HFFc6 (cell line): ENCODE measurements at regions not wholly inside any gene's neighbourhood (a gene's known extent, or its start where the extent isn't known, plus 50 kb on each side); places are given as distances from the start of the nearest gene placed in this dataset.

Experiments used
- DNase-seq: peaks from one replicate; pipeline ENCODE4 v3.0.0-alpha.2; 2018
- H3K27ac Mint-ChIP-seq: 2 replicates; pipeline ENCODE4 v1.8.0; 2020; ENCODE audit warnings: mild to moderate bottlenecking, mixed read lengths
- H3K27me3 Mint-ChIP-seq: 2 replicates; pipeline ENCODE4 v1.8.0; 2021; ENCODE audit warnings: mild to moderate bottlenecking, moderate library complexity, mixed read lengths; ENCODE audit not compliant: insufficient read depth
- H3K36me3 Mint-ChIP-seq: 2 replicates; pipeline ENCODE4 v1.8.0; 2021; ENCODE audit warnings: low read depth, mixed read lengths
- H3K4me1 Mint-ChIP-seq: 2 replicates; pipeline ENCODE4 v1.8.0; 2020; ENCODE audit warnings: low read depth, mixed read lengths
- H3K4me3 Mint-ChIP-seq: 2 replicates; pipeline ENCODE4 v1.8.0; 2020; ENCODE audit warnings: mild to moderate bottlenecking, moderate library complexity, mixed read lengths
- H3K9me3 Mint-ChIP-seq: 2 replicates; pipeline ENCODE4 v1.8.0; 2020; ENCODE audit warnings: mild to moderate bottlenecking, mixed read lengths
- TF ChIP-seq, protein P1 (sequence below): fragments of 200-600 bp; sonication (generic); IDR thresholded peaks from 2 replicates; pipeline ENCODE4 v1.5.0; 2021; ENCODE audit warnings: antibody characterized with exemption, mild to moderate bottlenecking

DNA sequence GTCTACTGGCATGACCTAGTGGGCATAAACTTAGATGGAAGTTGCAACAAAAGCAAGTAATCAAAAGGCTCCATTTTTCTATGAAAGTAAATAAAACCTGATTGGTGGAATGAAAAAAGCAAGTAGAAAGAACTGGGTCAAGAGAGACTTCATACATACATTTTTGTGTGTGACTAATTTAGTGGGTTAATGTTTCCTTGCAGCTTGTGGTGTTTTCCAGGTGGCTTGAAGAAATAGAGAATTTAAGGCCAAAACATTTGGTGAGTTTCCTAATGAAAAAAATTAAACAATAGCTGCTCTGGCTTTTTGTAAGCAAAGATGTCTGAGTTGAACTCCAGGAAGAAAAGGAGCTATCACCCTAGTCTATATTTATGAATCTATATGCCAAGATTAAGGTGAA, 71.0 kb downstream of the ZC3H11B start:
- DNase-seq, result no peak
- Mint-ChIP-seq H3K27me3 (peaks cover 3% of the 10 kb centered on the region; the same call in 1 of the 2 replicates), H3K4me1 (no peaks in the 10 kb centered on the region), H3K36me3 (peaks cover 9% of the 10 kb centered on the region; the same call in 1 of the 2 replicates), H3K4me3 (no peak overlapping the region), H3K9me3 (peaks cover 17% of the 10 kb centered on the region), H3K27ac (no peak overlapping the region)
- TF ChIP-seq, protein P1, sequence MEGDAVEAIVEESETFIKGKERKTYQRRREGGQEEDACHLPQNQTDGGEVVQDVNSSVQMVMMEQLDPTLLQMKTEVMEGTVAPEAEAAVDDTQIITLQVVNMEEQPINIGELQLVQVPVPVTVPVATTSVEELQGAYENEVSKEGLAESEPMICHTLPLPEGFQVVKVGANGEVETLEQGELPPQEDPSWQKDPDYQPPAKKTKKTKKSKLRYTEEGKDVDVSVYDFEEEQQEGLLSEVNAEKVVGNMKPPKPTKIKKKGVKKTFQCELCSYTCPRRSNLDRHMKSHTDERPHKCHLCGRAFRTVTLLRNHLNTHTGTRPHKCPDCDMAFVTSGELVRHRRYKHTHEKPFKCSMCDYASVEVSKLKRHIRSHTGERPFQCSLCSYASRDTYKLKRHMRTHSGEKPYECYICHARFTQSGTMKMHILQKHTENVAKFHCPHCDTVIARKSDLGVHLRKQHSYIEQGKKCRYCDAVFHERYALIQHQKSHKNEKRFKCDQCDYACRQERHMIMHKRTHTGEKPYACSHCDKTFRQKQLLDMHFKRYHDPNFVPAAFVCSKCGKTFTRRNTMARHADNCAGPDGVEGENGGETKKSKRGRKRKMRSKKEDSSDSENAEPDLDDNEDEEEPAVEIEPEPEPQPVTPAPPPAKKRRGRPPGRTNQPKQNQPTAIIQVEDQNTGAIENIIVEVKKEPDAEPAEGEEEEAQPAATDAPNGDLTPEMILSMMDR, result no peak

DNA sequence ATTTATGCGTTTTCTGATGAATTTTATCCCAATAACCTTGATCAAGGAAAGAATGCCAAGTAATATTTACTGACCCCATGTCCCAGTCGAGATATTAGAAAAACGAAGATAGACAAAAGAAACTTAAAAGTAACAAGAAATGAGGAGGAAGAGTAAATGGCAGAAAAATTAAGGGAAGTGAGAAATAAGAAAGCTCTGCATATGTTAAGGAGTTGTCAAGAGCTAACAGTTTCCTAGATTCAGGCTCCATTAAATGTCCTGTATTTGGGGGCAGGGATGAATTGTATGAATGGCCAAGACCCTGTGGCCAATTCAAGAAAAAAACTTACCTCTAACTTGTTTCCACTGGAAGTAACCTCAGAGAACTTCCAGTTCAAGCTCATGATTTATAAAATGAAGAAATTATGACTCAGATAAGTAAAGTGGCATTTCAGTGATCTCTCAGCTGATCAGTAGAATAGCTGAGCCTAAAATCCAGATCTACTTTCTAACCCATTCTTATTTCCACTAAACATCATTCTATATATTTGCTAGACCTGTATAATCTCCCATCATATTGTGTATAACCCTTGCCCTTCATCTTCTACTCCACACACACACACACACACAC, 73.2 kb downstream of the ZC3H11B start:
- Mint-ChIP-seq H3K4me3 (no peak overlapping the region), H3K9me3 (peaks cover 31% of the 10 kb centered on the region), H3K36me3 (peaks cover 9% of the 10 kb centered on the region; the same call in 1 of the 2 replicates), H3K27me3 (peaks cover 3% of the 10 kb centered on the region; the same call in 1 of the 2 replicates), H3K27ac (no peak overlapping the region), H3K4me1 (no peaks in the 10 kb centered on the region)
- TF ChIP-seq, protein P1, result no peak
- DNase-seq, result no peak

DNA sequence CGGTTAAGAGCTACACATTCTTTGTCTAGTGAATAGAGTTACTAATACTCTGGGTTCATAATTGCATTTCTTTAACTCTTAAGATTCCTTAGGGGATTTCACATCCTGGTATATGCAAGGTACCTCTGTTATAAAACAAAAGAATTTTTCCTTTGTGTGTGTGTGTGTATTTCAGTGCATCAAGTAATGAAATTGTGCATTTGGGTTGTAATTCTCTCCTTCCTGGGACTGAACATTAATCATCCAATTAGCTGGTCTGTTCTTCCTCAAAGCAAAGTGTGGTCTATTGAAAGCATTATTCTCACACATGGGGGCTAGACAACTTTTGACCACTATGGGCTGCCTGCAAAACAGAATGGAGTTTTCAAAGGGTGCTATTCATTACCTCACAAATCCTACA, 74.0 kb downstream of the ZC3H11B start:
- no peak overlapping the region for H3K4me3 Mint-ChIP-seq
- H3K27me3 Mint-ChIP-seq, result peaks cover 3% of the 10 kb centered on the region; the same call in 1 of the 2 replicates
- TF ChIP-seq, protein P1, result no peak
- no peaks in the 10 kb centered on the region for H3K4me1 Mint-ChIP-seq
- peaks cover under 1% of the 10 kb centered on the region; the same call in 1 of the 2 replicates for H3K36me3 Mint-ChIP-seq
- peaks cover 26% of the 10 kb centered on the region for H3K9me3 Mint-ChIP-seq
- no peak for DNase-seq
- H3K27ac Mint-ChIP-seq, result no peak overlapping the region

DNA sequence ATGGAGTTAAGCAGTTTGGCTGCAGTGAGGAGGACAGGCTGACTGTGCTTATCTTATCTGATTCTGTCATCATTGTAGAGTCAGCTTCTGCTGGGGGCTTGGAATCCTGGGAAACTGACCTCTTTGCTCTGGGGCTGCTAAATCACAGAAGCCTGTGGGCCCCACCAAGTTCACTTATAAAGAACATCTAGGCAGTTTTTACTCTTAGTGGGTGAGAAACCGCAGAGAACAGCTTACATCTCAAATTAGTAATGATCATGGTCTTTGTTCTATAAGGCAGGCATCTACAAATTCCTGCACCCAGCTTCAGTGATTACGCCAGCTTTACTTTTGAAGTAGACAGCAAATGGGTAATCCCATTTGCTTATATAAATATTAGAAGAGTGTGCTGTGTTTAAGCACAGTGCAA, 75.7 kb downstream of the ZC3H11B start:
- TF ChIP-seq, protein P1, result no peak
- H3K4me1 Mint-ChIP-seq, result no peaks in the 10 kb centered on the region
- H3K36me3 Mint-ChIP-seq, result no peaks in the 10 kb centered on the region
- H3K27ac Mint-ChIP-seq, result no peak overlapping the region
- H3K4me3 Mint-ChIP-seq, result no peak overlapping the region
- no peak for DNase-seq
- peaks cover 3% of the 10 kb centered on the region; the same call in 1 of the 2 replicates for H3K27me3 Mint-ChIP-seq
- H3K9me3 Mint-ChIP-seq, result peaks cover 29% of the 10 kb centered on the region

DNA sequence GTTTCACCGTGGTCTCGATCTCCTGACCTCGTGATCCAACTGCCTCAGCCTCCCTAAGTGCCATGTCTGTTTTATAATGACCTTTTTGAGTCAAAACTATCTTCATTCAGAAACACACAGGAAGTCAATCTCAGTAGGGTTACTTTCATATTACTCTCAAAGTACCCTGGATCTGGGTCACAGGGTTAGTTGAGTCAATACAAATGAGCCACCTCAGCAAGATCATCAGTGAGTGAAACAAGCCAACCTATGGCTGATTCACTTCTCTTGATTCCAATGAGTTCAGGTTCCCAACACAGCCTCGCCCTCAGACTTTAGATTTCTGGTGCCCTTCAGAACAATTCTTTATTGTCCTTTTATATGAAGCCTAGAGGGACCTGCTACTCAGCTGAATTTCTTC, 76.9 kb downstream of the ZC3H11B start:
- H3K27me3 Mint-ChIP-seq, result peaks cover 3% of the 10 kb centered on the region; the same call in 1 of the 2 replicates
- H3K4me3 Mint-ChIP-seq, result no peak overlapping the region
- H3K9me3 Mint-ChIP-seq, result peaks cover 30% of the 10 kb centered on the region
- DNase-seq, result no peak
- no peaks in the 10 kb centered on the region for H3K36me3 Mint-ChIP-seq
- no peak overlapping the region for H3K27ac Mint-ChIP-seq
- TF ChIP-seq, protein P1, result no peak
- no peaks in the 10 kb centered on the region for H3K4me1 Mint-ChIP-seq
